ENCODE measurements at regions not wholly inside any gene's neighbourhood (a gene's known extent, or its start where the extent isn't known, plus 50 kb on each side); places are given as distances from the start of the nearest gene placed in this dataset.

DNA sequence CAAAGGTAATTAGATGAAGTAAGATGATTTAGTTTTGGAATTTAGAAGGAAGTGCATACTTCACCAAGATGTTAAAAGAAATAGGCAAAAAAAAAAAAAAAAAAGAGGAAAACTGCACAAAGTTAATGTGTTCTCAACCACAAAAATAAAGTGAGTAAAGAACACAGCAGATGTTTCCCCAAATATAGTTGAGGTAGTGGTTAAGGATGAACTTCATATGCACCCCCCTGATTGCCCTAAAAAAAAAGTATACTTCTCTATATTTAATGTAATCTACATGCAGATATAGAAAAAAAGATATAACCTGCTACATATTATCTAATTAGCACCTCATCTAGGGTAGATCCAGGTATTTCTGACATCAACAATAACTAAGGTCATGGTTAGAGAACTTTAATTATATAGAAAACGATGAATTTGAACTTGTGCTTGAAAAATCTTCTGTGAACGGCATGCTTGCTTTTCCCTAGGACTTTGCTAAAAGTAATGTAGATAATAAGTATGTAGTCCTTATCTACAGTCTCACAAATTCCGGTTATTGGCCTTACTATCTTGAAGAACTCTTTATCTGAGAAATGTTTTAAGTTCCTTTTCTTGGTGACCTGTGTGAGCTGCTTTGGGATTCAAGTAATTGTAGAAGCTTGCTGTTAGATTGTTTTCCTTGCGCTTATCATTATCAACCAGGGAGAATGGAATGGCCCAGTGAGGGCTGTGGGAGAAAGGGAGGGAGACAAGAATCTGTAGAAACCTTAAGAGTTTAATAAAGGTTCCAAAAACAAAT, 70.1 kb upstream of the LRRC7 start:
- TF ChIP-seq CTCF (IDR thresholded peaks at IDR 0.05; ENCODE audit: insufficient read depth, low read length, severe bottlenecking), result no peak
- no peaks in the 10 kb centered on the region for H3K27me3 ChIP-seq (ENCODE audit: control insufficient read depth, insufficient read depth, low read length)
- H3K4me3 ChIP-seq (ENCODE audit: low read depth, low read length), result no peak overlapping the region
- DNase-seq (ENCODE audit: low read depth) (no peak), FAIRE-seq (no peak)
- H3K36me3 ChIP-seq (ENCODE audit: control insufficient read depth, insufficient read depth, low read length), result no peaks in the 10 kb centered on the region

DNA sequence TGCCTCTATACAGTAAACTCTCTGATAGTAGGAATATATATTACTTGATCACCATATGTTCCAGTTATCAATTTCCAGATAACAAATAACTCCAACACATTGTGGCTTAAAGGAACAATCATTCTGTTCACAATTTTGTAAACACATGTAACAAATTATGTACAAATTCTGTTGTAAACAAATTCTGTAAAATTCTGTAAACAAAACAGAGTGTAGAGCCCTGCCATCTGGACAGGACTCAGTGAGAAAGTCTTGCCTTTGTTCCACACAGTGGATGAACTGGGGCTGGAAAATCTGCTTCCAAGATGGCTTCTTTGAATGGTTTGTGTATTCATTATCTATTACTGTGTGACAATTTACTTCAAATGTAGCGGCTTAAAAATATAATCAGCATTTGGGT, 69.0 kb upstream of the LRRC7 start:
- no peaks in the 10 kb centered on the region for H3K36me3 ChIP-seq (ENCODE audit: control insufficient read depth, insufficient read depth, low read length)
- no peak overlapping the region for H3K4me3 ChIP-seq (ENCODE audit: low read depth, low read length)
- no peaks in the 10 kb centered on the region for H3K27me3 ChIP-seq (ENCODE audit: control insufficient read depth, insufficient read depth, low read length)
- FAIRE-seq, result no peak
- no peak for TF ChIP-seq CTCF (IDR thresholded peaks at IDR 0.05; ENCODE audit: insufficient read depth, low read length, severe bottlenecking)
- DNase-seq (ENCODE audit: low read depth), result no peak

GRCh38 chr1:69499203-69499803, 68.4 kb upstream of the LRRC7 start:
- Histone ChIP-seq H3K36me3 (ENCODE audit: control insufficient read depth, insufficient read depth, low read length) (no peaks in the 10 kb centered on the region), H3K4me3 (ENCODE audit: low read depth, low read length) (no peak overlapping the region), H3K27me3 (ENCODE audit: control insufficient read depth, insufficient read depth, low read length) (no peaks in the 10 kb centered on the region)
- DNase-seq (ENCODE audit: low read depth) (no peak), FAIRE-seq (no peak)
- TF ChIP-seq CTCF (IDR thresholded peaks at IDR 0.05; ENCODE audit: insufficient read depth, low read length, severe bottlenecking), result no peak

DNA sequence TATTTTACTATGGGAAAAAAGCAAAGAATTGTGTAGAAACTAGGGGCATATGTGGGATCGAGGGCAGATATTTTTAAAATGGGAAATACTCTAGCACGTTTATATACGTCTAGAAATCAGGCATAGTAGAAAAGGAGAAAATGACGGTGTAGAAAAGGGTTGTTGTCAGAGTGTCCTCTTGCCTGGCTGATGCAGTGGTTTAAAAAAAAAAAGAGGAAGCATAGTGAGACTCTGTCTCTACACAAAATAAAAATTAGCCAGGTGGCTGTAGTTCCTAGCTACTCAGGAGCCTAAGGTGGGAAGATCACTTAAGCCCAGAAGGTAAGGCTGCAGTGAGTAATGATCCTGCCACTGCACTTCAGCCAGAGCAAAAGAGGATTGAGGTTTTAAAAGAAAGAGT, 64.7 kb upstream of the LRRC7 start:
- no peak for DNase-seq (ENCODE audit: low read depth)
- Histone ChIP-seq H3K27me3 (ENCODE audit: control insufficient read depth, insufficient read depth, low read length) (no peaks in the 10 kb centered on the region), H3K36me3 (ENCODE audit: control insufficient read depth, insufficient read depth, low read length) (no peaks in the 10 kb centered on the region), H3K4me3 (ENCODE audit: low read depth, low read length) (no peak overlapping the region)
- TF ChIP-seq CTCF (IDR thresholded peaks at IDR 0.05; ENCODE audit: insufficient read depth, low read length, severe bottlenecking), result no peak
- no peak for FAIRE-seq

GRCh38 chr1:69504730-69505252, 62.9 kb upstream of the LRRC7 start:
- DNase-seq (ENCODE audit: low read depth) (peak; percentile 17), FAIRE-seq (no peak)
- TF ChIP-seq CTCF (IDR thresholded peaks at IDR 0.05; ENCODE audit: insufficient read depth, low read length, severe bottlenecking), result no peak
- no peaks in the 10 kb centered on the region for H3K36me3 ChIP-seq (ENCODE audit: control insufficient read depth, insufficient read depth, low read length)
- no peaks in the 10 kb centered on the region for H3K27me3 ChIP-seq (ENCODE audit: control insufficient read depth, insufficient read depth, low read length)
- no peak overlapping the region for H3K4me3 ChIP-seq (ENCODE audit: low read depth, low read length)
